Activated CD4-positive, alpha-beta T cell treated with anti-CD3 and anti-CD28 coated beads, Interleukin-2, Interleukin-6, amounts not matched to agents 100 ng/mL and 50 ng/mL, durations not matched to agents 16 hours and 8 hours (primary cell): ENCODE measurements at regions not wholly inside any gene's neighbourhood (a gene's known extent, or its start where the extent isn't known, plus 50 kb on each side); places are given as distances from the start of the nearest gene placed in this dataset.
"Not testable (repeated sequence)": the region's sequence is repeated elsewhere in the genome, so short reads cannot be mapped to it uniquely, and the experiment has no call there.

Experiments
- DNase-seq: peaks from one replicate; pipeline ENCODE4 v3.0.0-alpha.2; 2020

- DNase-seq: peak; percentile 53
Measured at GRCh38 chr16:33009468-33009867, 184.6 kb upstream of the TP53TG3C start.

GRCh38 chr16:33027121-33027520, 166.9 kb upstream of the TP53TG3C start:
- DNase-seq: not testable (repeated sequence)

GRCh38 chr16:33027941-33028340, 166.1 kb upstream of the TP53TG3C start:
- DNase-seq: not testable (repeated sequence)

DNA sequence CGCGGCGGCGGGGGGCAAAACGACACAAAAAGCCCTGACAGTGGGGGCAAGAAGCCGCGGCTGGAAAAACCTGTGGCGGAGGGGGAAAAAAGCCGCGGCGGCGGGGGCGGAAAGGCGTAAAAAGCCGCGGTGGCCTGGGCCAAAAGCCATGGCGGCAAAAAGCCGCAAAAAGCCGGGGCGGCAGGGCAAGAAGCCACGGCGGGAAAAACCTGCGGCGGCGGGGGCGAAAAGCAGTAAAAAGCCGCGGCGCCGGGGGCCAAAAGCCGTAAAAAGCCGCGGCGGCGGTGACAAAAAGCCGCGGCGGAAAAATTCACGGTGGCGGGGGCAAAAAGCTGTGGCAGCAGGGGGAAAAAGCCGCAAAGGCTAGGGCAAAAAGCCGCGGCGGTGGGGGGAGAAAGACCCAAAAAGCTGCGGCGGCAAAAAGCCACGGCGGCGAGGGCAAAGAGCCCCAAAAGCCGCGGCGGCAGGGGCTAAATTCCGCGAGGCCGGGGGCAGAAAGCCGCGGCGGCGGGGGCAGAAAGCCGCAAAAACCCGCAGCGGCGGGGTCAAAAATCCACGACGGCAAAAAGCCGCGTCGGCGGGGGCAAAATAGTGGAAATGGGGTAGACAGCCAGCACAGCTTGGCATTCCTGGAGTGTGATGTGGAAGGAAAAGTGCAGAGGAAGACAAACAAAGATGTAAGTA, 165.2 kb upstream of the TP53TG3C start:
- DNase-seq: not testable (repeated sequence)

GRCh38 chr16:33048849-33049248, 145.2 kb upstream of the TP53TG3C start:
- not testable (repeated sequence) for DNase-seq

- no peak for DNase-seq
Measured at GRCh38 chr16:33059206-33059605, 134.8 kb upstream of the TP53TG3C start.

DNA sequence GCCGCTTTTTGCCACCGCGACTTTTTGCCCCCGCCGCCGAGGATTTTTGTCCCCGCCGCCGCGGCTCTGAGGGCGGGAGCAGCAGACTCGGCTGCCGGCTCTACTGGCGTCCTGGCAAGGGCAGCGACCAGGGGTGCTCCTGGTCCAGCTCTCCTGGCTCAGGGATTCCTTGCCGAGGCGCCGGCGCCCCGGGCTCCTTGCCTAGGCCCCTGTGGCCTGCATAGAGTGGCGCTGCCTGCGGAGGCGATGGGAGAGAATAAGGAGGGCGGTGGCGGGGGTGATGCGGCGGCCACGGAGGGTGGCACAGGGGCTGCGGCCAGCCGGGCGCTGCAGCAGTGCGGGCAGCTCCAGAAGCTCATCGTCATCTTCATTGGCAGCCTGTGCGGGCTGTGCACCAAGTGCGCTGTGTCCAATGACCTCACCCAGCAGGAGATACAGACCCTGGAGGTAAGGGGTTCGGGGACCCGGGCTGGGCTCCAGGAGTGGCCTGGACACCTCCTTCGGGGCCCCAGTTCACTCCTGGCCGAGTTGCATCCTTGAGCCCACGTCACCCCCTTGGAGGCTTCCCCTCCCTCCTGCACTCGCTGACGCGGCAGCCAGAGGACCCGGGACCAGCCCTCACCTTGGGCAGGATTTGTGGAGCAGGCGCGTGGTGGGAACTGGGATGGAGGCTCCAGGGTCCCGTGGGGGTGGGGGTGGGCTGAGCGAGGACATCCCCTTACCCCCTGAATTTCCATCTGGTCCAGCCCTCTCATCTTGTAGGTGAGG, 134.2 kb upstream of the TP53TG3C start:
- DNase-seq: not testable (repeated sequence)

DNA sequence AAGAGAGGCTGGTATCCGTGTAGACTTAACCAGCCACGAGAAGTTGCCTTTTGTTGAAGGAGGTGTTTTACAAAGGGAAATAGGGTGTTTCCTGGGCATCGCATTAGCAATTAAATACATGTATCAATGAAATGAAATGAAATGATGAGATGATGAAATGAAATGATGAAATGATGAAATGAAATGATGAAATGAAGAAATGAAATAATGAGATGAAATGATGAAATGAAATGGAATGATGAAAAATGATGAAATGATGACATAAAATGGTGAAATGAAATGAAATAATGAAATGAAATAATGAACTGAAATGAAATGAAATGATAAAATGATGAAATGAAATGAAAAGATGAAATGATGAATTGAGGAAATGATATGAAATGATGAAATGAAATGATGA, 131.3 kb upstream of the TP53TG3C start:
- not testable (repeated sequence) for DNase-seq

- DNase-seq: not testable (repeated sequence)
Measured at GRCh38 chr16:33063365-33064170, 130.5 kb upstream of the TP53TG3C start.

- DNase-seq: not testable (repeated sequence)
Measured at GRCh38 chr16:33064454-33065073, 129.5 kb upstream of the TP53TG3C start.
